ENCODE measurements at regions not wholly inside any gene's neighbourhood (a gene's known extent, or its start where the extent isn't known, plus 50 kb on each side); places are given as distances from the start of the nearest gene placed in this dataset.

- no peak for DNase-seq (ENCODE audit: low read depth)
- no peak overlapping the region for H3K4me3 ChIP-seq (ENCODE audit: low read depth, low read length)
- in situ Hi-C loops (cut with HindIII; ENCODE audit: low sequenced_read_pairs), result no loop called here
- TF ChIP-seq CTCF (IDR thresholded peaks at IDR 0.05; ENCODE audit: low read depth, low read length, missing control alignments), result no peak
These were observed 131.6 kb upstream of the EMCN start for GRCh38 chr4:100649417-100649816.

- DNase-seq (ENCODE audit: low read depth), result no peak
- in situ Hi-C loops (cut with HindIII; ENCODE audit: low sequenced_read_pairs), result no loop called here
- no peak overlapping the region for H3K4me3 ChIP-seq (ENCODE audit: low read depth, low read length)
- no peak for TF ChIP-seq CTCF (IDR thresholded peaks at IDR 0.05; ENCODE audit: low read depth, low read length, missing control alignments)
These were observed 126.3 kb upstream of the EMCN start for GRCh38 chr4:100644150-100644549.

GRCh38 chr4:100641336-100641735 lies 123.5 kb upstream of the EMCN start:
- in situ Hi-C loops (cut with HindIII; ENCODE audit: low sequenced_read_pairs), result no loop called here
- no peak for DNase-seq (ENCODE audit: low read depth)
- H3K4me3 ChIP-seq (ENCODE audit: low read depth, low read length), result no peak overlapping the region
- TF ChIP-seq CTCF (IDR thresholded peaks at IDR 0.05; ENCODE audit: low read depth, low read length, missing control alignments), result no peak

GRCh38 chr4:100635899-100636298 lies 118.1 kb upstream of the EMCN start:
- in situ Hi-C loops (cut with HindIII; ENCODE audit: low sequenced_read_pairs), result no loop called here
- DNase-seq (ENCODE audit: low read depth), result no peak
- TF ChIP-seq CTCF (IDR thresholded peaks at IDR 0.05; ENCODE audit: low read depth, low read length, missing control alignments), result no peak
- no peak overlapping the region for H3K4me3 ChIP-seq (ENCODE audit: low read depth, low read length)

GRCh38 chr4:100633269-100633668 lies 115.4 kb upstream of the EMCN start:
- H3K4me3 ChIP-seq (ENCODE audit: low read depth, low read length), result no peak overlapping the region

GRCh38 chr4:100632163-100632562 lies 114.3 kb upstream of the EMCN start:
- TF ChIP-seq CTCF (IDR thresholded peaks at IDR 0.05; ENCODE audit: low read depth, low read length, missing control alignments), result no peak
- in situ Hi-C loops (cut with HindIII; ENCODE audit: low sequenced_read_pairs), result no loop called here
- no peak for DNase-seq (ENCODE audit: low read depth)
- H3K4me3 ChIP-seq (ENCODE audit: low read depth, low read length), result no peak overlapping the region

More at GRCh38 chr4:100633269-100633668, 115.4 kb upstream of the EMCN start:
- DNase-seq (ENCODE audit: low read depth), result no peak
- in situ Hi-C loops (cut with HindIII; ENCODE audit: low sequenced_read_pairs), result no loop called here
- no peak for TF ChIP-seq CTCF (IDR thresholded peaks at IDR 0.05; ENCODE audit: low read depth, low read length, missing control alignments)

Measured in astrocyte of the cerebellum (primary cell).